Mucosa of descending colon (tissue), 3 donors: ENCODE measurements at regions not wholly inside any gene's neighbourhood (a gene's known extent, or its start where the extent isn't known, plus 50 kb on each side); places are given as distances from the start of the nearest gene placed in this dataset.

Source experiments
- ATAC-seq: fragments of 200-7000 bp; cut with Tn5 transposase; one replicate; pipeline ENCODE4 v1.9.1; 2020; ENCODE audit warnings: mild to moderate bottlenecking, moderate library complexity
- DNase-seq, 3 donors: peaks; one replicate each; pipeline ENCODE4 v3.0.0-alpha.2; 2020
- H3K36me3 ChIP-seq: fragments of 200-600 bp; one replicate; pipeline ENCODE4 v1.8.0; 2021; ENCODE audit warnings: low read depth, mild to moderate bottlenecking
- H3K4me1 ChIP-seq: fragments of 200-600 bp; one replicate; pipeline ENCODE4 v1.8.0; 2021; ENCODE audit warnings: low read depth, mild to moderate bottlenecking
- H3K4me3 ChIP-seq: fragments of 200-600 bp; one replicate; pipeline ENCODE4 v1.8.0; 2021; ENCODE audit warnings: mild to moderate bottlenecking
- H3K9me3 ChIP-seq: fragments of 200-600 bp; one replicate; pipeline ENCODE4 v1.8.0; 2021; ENCODE audit warnings: mild to moderate bottlenecking
- intact Hi-C, 2 donors: fragments of 100-400 bp; cut with DNase I in 1 of 2; cut with micrococcal nuclease in 1 of 2; formaldehyde crosslinking; loops; one replicate each; pipeline versions ENCODE4 v1.11.0 to v1.11.1; 2022; cut with DNase I, micrococcal nuclease
- TF ChIP-seq, protein P1 (sequence below): fragments of 200-600 bp; IDR thresholded peaks from one replicate; pipeline ENCODE4 v1.8.0; 2022; ENCODE audit warnings: antibody characterized with exemption, mild to moderate bottlenecking
- donor health status: DM: no; HTN: no; CAD: no; lungs with moderate emphysema.
- donor health status: DM: no; HTN: no; CAD: no.
- donor health status: DM: no; HTN: yes; CAD: no.

DNA sequence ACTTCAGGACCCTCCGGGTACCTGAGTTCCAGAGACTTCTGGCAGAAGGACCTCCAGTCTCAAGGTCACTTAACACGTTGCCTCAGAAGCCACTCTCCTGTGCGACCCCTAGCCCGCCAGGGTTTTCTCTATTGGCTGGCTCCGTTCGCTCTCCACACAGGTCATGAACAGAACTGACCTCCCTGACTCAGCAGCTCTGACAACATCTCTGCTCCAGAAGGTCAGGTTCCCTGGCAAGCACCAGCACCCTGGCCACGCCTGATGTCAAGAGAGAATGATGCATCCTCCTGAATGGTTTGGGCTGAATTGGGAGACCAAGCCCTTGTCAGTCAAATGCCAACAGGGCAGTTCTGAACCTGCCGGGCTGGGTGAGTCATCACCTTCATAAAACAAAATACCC, 84.3 kb upstream of the TMEM45B start:
- TF ChIP-seq, protein P1, sequence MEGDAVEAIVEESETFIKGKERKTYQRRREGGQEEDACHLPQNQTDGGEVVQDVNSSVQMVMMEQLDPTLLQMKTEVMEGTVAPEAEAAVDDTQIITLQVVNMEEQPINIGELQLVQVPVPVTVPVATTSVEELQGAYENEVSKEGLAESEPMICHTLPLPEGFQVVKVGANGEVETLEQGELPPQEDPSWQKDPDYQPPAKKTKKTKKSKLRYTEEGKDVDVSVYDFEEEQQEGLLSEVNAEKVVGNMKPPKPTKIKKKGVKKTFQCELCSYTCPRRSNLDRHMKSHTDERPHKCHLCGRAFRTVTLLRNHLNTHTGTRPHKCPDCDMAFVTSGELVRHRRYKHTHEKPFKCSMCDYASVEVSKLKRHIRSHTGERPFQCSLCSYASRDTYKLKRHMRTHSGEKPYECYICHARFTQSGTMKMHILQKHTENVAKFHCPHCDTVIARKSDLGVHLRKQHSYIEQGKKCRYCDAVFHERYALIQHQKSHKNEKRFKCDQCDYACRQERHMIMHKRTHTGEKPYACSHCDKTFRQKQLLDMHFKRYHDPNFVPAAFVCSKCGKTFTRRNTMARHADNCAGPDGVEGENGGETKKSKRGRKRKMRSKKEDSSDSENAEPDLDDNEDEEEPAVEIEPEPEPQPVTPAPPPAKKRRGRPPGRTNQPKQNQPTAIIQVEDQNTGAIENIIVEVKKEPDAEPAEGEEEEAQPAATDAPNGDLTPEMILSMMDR, result no peak
- intact Hi-C loops, result no loop called here
- Histone ChIP-seq H3K36me3 (no peaks in the 10 kb centered on the region), H3K4me3 (no peak overlapping the region), H3K4me1 (no peaks in the 10 kb centered on the region), H3K9me3 (no peaks in the 10 kb centered on the region)
- no peak for DNase-seq
- ATAC-seq, result no peak

DNA sequence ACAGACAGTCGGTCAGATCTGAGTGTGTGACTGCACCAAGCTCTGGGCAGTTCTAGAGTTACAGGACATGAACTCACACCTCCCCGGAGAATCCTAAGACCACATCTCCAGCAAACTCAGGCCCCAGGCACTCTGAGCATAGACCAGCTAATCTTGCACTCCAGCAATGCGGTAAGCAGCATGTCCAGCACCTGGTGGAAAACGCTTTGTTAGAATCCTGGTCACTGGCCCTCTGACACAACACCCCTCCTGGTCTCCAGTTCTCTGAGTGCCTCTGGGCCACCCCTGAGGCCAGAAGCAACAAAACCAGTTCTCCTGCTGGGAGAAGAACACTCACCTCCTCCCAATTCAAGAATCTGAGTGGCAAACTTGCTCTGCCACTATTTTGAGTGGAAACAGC, 82.7 kb upstream of the TMEM45B start:
- no peak for DNase-seq
- ATAC-seq, result no peak
- TF ChIP-seq, protein P1, result no peak
- Histone ChIP-seq H3K4me3 (no peak overlapping the region), H3K36me3 (no peaks in the 10 kb centered on the region), H3K4me1 (no peaks in the 10 kb centered on the region), H3K9me3 (no peaks in the 10 kb centered on the region)
- intact Hi-C loops, result no loop called here

DNA sequence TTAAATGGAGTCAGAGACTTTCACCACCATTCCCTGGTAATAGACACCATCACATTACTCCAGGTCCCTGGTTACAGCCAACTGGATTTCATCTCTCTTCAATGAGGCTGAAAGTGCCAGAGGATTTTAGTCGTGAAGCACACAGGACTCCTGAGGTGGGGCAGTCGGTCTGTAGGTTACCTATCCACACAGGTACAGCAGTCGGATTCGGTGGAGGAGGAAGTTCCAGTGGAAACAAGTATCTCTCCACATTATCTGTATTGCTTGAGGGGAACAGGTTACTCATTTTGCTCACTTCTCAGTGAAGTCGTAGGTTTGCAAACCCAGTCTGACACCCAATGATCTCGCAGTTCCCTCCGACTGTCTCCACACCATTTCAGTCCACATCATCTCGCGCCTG, 82.3 kb upstream of the TMEM45B start:
- TF ChIP-seq, protein P1, result no peak
- Histone ChIP-seq H3K9me3 (no peaks in the 10 kb centered on the region), H3K4me1 (no peaks in the 10 kb centered on the region), H3K4me3 (no peak overlapping the region), H3K36me3 (no peaks in the 10 kb centered on the region)
- ATAC-seq (no peak), DNase-seq (no peak)
- intact Hi-C loops, result no loop called here

DNA sequence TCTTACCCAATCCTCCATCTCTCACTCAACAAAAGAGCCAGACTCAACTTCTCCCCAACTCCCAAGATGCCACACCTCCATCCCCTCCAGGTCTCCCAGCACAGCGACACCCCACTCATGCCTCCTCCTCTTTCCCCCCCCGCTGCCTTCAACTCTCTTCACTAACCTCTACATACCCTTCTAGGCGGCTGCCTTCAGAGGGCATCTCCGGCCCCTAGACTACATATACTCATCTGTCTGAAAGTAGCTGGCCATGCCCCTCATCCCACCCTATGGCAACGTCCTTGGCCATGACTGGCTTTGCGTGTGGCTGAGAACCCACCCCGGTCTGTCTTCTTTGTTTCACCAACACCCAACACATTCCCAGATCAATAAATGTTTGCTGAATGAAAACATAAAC, 81.7 kb upstream of the TMEM45B start:
- Histone ChIP-seq H3K36me3 (no peaks in the 10 kb centered on the region), H3K9me3 (no peaks in the 10 kb centered on the region), H3K4me1 (no peaks in the 10 kb centered on the region), H3K4me3 (no peak overlapping the region)
- TF ChIP-seq, protein P1, result no peak
- no peak for ATAC-seq
- intact Hi-C loops, result no loop called here
- DNase-seq, result no peak

DNA sequence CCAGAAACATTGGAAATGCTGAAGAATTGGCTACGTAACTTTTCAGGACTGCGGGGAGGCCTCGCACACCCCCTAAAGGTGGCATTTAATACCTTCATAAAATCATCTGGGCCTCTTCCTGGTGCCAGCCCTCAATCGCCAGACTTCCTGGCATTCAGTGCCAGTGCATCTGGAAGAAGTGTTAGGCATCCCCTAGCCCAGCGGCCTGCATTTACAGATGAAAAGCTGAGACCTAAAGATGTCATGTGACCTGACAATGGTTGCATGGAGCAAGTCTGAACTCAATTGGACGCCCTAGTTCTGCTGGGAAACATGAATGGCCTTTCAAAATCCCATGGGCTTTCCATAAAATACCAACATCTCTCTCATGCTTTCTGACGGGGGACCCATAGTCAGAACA, 81.0 kb upstream of the TMEM45B start:
- Histone ChIP-seq H3K4me3 (no peak overlapping the region), H3K9me3 (no peaks in the 10 kb centered on the region), H3K36me3 (no peaks in the 10 kb centered on the region), H3K4me1 (no peaks in the 10 kb centered on the region)
- intact Hi-C loops, result no loop called here
- ATAC-seq (no peak), DNase-seq (no peak)
- TF ChIP-seq, protein P1, result no peak

DNA sequence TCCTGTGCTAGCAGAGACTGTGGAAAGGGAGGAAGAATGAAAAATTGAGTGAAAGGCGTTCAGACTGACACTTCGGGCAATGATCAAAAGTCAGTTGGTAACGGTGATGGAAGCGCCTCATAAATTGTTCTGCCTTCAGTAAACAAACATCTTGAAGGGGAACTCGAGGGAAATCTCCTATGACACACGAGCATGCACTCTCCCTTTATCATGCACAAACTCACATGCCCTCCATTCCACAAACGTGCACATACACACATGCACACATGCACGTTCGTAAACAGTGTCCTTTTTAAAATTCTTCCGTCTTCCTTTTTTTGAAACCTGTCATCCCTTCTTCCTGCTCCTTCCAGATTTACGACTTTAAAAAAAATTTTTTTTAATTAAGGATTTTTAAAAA, 77.8 kb upstream of the TMEM45B start:
- ATAC-seq, result no peak
- intact Hi-C loops, result no loop called here

More for the DNA sequence above, 77.8 kb upstream of the TMEM45B start:
- TF ChIP-seq, protein P1, result no peak
- no peak for DNase-seq
- Histone ChIP-seq H3K36me3 (no peaks in the 10 kb centered on the region), H3K4me1 (no peaks in the 10 kb centered on the region), H3K9me3 (no peaks in the 10 kb centered on the region), H3K4me3 (no peak overlapping the region)
